Thyroid gland (tissue), 4 donors: ENCODE measurements at regions not wholly inside any gene's neighbourhood (a gene's known extent, or its start where the extent isn't known, plus 50 kb on each side); places are given as distances from the start of the nearest gene placed in this dataset.

Experiments
- POLR2A ChIP-seq, 2 donors: fragments of 450-650 bp; IDR thresholded peaks; one replicate each; pipeline ENCODE4 v1.6.1; 2017; ENCODE audit warnings: antibody characterized with exemption in 2 of 2, mild to moderate bottlenecking in 2 of 2, moderate library complexity in 1 of 2
- TF ChIP-seq, protein P1 (sequence below), 6 experiments: fragments of 200-600 bp in 3 of 6; fragments of 450-650 bp in 3 of 6; sonication (generic) in 3 of 6; IDR thresholded peaks; one replicate each; pipeline ENCODE4 v1.5.1; 2016 to 2019; ENCODE audit warnings: antibody characterized with exemption in 6 of 6, mild to moderate bottlenecking in 2 of 6, inconsistent platforms in 1 of 6, moderate library complexity in 1 of 6

DNA sequence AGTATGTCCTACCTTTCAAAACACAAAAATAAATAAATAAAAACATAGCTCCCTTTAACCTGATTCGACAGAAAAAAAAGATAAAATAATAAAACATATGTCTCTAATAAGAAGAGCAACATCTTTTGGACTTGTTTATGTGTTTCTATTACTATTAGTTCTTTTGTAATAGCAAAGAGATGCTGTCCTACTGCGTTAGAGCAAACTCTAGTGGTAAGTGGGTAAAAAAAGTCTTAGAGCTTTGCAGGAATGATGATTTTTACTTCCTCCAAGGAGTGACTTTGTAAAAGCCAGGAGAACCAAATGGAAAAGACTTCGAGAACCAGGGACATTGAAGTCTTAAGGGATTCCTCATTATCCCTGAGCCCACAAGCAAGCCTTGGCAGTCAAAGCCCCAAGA lies 450.1 kb downstream of the METTL4 start:
- TF ChIP-seq POLR2A (IDR thresholded peaks at IDR 0.05): no peak
- TF ChIP-seq, protein P1, sequence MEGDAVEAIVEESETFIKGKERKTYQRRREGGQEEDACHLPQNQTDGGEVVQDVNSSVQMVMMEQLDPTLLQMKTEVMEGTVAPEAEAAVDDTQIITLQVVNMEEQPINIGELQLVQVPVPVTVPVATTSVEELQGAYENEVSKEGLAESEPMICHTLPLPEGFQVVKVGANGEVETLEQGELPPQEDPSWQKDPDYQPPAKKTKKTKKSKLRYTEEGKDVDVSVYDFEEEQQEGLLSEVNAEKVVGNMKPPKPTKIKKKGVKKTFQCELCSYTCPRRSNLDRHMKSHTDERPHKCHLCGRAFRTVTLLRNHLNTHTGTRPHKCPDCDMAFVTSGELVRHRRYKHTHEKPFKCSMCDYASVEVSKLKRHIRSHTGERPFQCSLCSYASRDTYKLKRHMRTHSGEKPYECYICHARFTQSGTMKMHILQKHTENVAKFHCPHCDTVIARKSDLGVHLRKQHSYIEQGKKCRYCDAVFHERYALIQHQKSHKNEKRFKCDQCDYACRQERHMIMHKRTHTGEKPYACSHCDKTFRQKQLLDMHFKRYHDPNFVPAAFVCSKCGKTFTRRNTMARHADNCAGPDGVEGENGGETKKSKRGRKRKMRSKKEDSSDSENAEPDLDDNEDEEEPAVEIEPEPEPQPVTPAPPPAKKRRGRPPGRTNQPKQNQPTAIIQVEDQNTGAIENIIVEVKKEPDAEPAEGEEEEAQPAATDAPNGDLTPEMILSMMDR (IDR thresholded peaks at IDR 0.05): no peak
